ENCODE measurements at regions not wholly inside any gene's neighbourhood (a gene's known extent, or its start where the extent isn't known, plus 50 kb on each side); places are given as distances from the start of the nearest gene placed in this dataset.

GRCh38 chr3:104855702-104856101, 511.0 kb upstream of the ALCAM start:
- Mint-ChIP-seq H3K9me3 (no peaks in the 10 kb centered on the region), H3K36me3 (peaks cover 4% of the 10 kb centered on the region), H3K27ac (no peak overlapping the region), H3K27me3 (no peaks in the 10 kb centered on the region), H3K4me3 (no peak overlapping the region), H3K4me1 (ENCODE audit: low read depth in 2 of 2) (no peaks in the 10 kb centered on the region)
- DNase-seq (ENCODE audit: low spot score) (no peak), ATAC-seq (no peak)

- peaks cover 4% of the 10 kb centered on the region for H3K36me3 Mint-ChIP-seq
- DNase-seq (ENCODE audit: low spot score) (no peak), ATAC-seq (no peak)
- H3K9me3 Mint-ChIP-seq, result no peaks in the 10 kb centered on the region
- no peak overlapping the region for H3K27ac Mint-ChIP-seq
- no peaks in the 10 kb centered on the region for H3K4me1 Mint-ChIP-seq (ENCODE audit: low read depth in 2 of 2)
- no peaks in the 10 kb centered on the region for H3K27me3 Mint-ChIP-seq
- H3K4me3 Mint-ChIP-seq, result no peak overlapping the region
These were observed 510.0 kb upstream of the ALCAM start for GRCh38 chr3:104856741-104857140.

GRCh38 chr3:104868291-104868690, 498.4 kb upstream of the ALCAM start:
- ATAC-seq (no peak), DNase-seq (ENCODE audit: low spot score) (no peak)
- Mint-ChIP-seq H3K36me3 (no peaks in the 10 kb centered on the region), H3K4me1 (ENCODE audit: low read depth in 2 of 2) (no peaks in the 10 kb centered on the region), H3K9me3 (peaks cover 5% of the 10 kb centered on the region), H3K27ac (no peak overlapping the region), H3K4me3 (no peak overlapping the region), H3K27me3 (no peaks in the 10 kb centered on the region)

- H3K36me3 Mint-ChIP-seq, result no peaks in the 10 kb centered on the region
- DNase-seq (ENCODE audit: low spot score) (no peak), ATAC-seq (no peak)
- H3K4me3 Mint-ChIP-seq, result no peak overlapping the region
- H3K4me1 Mint-ChIP-seq (ENCODE audit: low read depth in 2 of 2), result no peaks in the 10 kb centered on the region
- no peaks in the 10 kb centered on the region for H3K27me3 Mint-ChIP-seq
- H3K9me3 Mint-ChIP-seq, result peaks cover 5% of the 10 kb centered on the region
- no peak overlapping the region for H3K27ac Mint-ChIP-seq
These were observed 496.4 kb upstream of the ALCAM start for GRCh38 chr3:104870276-104870675.

- H3K27me3 Mint-ChIP-seq, result no peaks in the 10 kb centered on the region
- H3K9me3 Mint-ChIP-seq, result peaks cover 7% of the 10 kb centered on the region
- H3K36me3 Mint-ChIP-seq, result no peaks in the 10 kb centered on the region
- ATAC-seq (no peak), DNase-seq (ENCODE audit: low spot score) (no peak)
- no peaks in the 10 kb centered on the region for H3K4me1 Mint-ChIP-seq (ENCODE audit: low read depth in 2 of 2)
- no peak overlapping the region for H3K27ac Mint-ChIP-seq
- no peak overlapping the region for H3K4me3 Mint-ChIP-seq
These were observed 493.4 kb upstream of the ALCAM start for GRCh38 chr3:104873331-104873730.

- H3K4me1 Mint-ChIP-seq (ENCODE audit: low read depth in 2 of 2), result no peaks in the 10 kb centered on the region
- H3K27me3 Mint-ChIP-seq, result no peaks in the 10 kb centered on the region
- ATAC-seq (no peak), DNase-seq (ENCODE audit: low spot score) (no peak)
- H3K36me3 Mint-ChIP-seq, result no peaks in the 10 kb centered on the region
- H3K9me3 Mint-ChIP-seq, result peaks cover 10% of the 10 kb centered on the region
- no peak overlapping the region for H3K27ac Mint-ChIP-seq
- H3K4me3 Mint-ChIP-seq, result no peak overlapping the region
These were observed 488.3 kb upstream of the ALCAM start for GRCh38 chr3:104878395-104878794.

- no peak for ATAC-seq
- Mint-ChIP-seq H3K36me3 (no peaks in the 10 kb centered on the region), H3K27me3 (no peaks in the 10 kb centered on the region), H3K27ac (no peak overlapping the region), H3K4me1 (ENCODE audit: low read depth in 2 of 2) (no peaks in the 10 kb centered on the region), H3K4me3 (no peak overlapping the region), H3K9me3 (peaks cover 10% of the 10 kb centered on the region)
- DNase-seq (ENCODE audit: low spot score), result no peak
These were observed 486.8 kb upstream of the ALCAM start for GRCh38 chr3:104879919-104880318.

- no peaks in the 10 kb centered on the region for H3K4me1 Mint-ChIP-seq (ENCODE audit: low read depth in 2 of 2)
- DNase-seq (ENCODE audit: low spot score) (no peak), ATAC-seq (no peak)
- H3K36me3 Mint-ChIP-seq, result no peaks in the 10 kb centered on the region
- no peak overlapping the region for H3K4me3 Mint-ChIP-seq
- H3K27me3 Mint-ChIP-seq, result no peaks in the 10 kb centered on the region
- peaks cover 5% of the 10 kb centered on the region for H3K9me3 Mint-ChIP-seq
- no peak overlapping the region for H3K27ac Mint-ChIP-seq
These were observed 481.4 kb upstream of the ALCAM start for GRCh38 chr3:104885214-104885814.

GRCh38 chr3:104886220-104886995, 480.3 kb upstream of the ALCAM start:
- DNase-seq (ENCODE audit: low spot score) (no peak), ATAC-seq (no peak)
- H3K4me3 Mint-ChIP-seq, result no peak overlapping the region
- H3K9me3 Mint-ChIP-seq, result peaks cover 8% of the 10 kb centered on the region
- H3K4me1 Mint-ChIP-seq (ENCODE audit: low read depth in 2 of 2), result no peaks in the 10 kb centered on the region
- no peaks in the 10 kb centered on the region for H3K36me3 Mint-ChIP-seq
- H3K27ac Mint-ChIP-seq, result no peak overlapping the region
- H3K27me3 Mint-ChIP-seq, result no peaks in the 10 kb centered on the region

GRCh38 chr3:104887069-104887468, 479.6 kb upstream of the ALCAM start:
- no peak overlapping the region for H3K27ac Mint-ChIP-seq
- H3K9me3 Mint-ChIP-seq, result peaks cover 8% of the 10 kb centered on the region
- no peaks in the 10 kb centered on the region for H3K27me3 Mint-ChIP-seq
- ATAC-seq (no peak), DNase-seq (ENCODE audit: low spot score) (no peak)
- no peaks in the 10 kb centered on the region for H3K4me1 Mint-ChIP-seq (ENCODE audit: low read depth in 2 of 2)
- no peak overlapping the region for H3K4me3 Mint-ChIP-seq
- H3K36me3 Mint-ChIP-seq, result no peaks in the 10 kb centered on the region

- Mint-ChIP-seq H3K4me1 (ENCODE audit: low read depth in 2 of 2) (no peaks in the 10 kb centered on the region), H3K9me3 (peaks cover 8% of the 10 kb centered on the region), H3K4me3 (no peak overlapping the region), H3K36me3 (no peaks in the 10 kb centered on the region), H3K27me3 (no peaks in the 10 kb centered on the region), H3K27ac (no peak overlapping the region)
- no peak for ATAC-seq
- DNase-seq (ENCODE audit: low spot score), result no peak
These were observed 479.1 kb upstream of the ALCAM start for GRCh38 chr3:104887619-104888018.

- H3K4me3 Mint-ChIP-seq, result no peak overlapping the region
- ATAC-seq (no peak), DNase-seq (ENCODE audit: low spot score) (no peak)
- peaks cover 8% of the 10 kb centered on the region for H3K9me3 Mint-ChIP-seq
- no peaks in the 10 kb centered on the region for H3K27me3 Mint-ChIP-seq
- no peak overlapping the region for H3K27ac Mint-ChIP-seq
- H3K36me3 Mint-ChIP-seq, result no peaks in the 10 kb centered on the region
- no peaks in the 10 kb centered on the region for H3K4me1 Mint-ChIP-seq (ENCODE audit: low read depth in 2 of 2)
These were observed 474.7 kb upstream of the ALCAM start for GRCh38 chr3:104892044-104892443.

- no peaks in the 10 kb centered on the region for H3K4me1 Mint-ChIP-seq (ENCODE audit: low read depth in 2 of 2)
These were observed 470.1 kb upstream of the ALCAM start for GRCh38 chr3:104896624-104897023.

GRCh38 chr3:104901396-104901795, 465.3 kb upstream of the ALCAM start:
- ATAC-seq, result no peak
- Mint-ChIP-seq H3K4me3 (no peak overlapping the region), H3K27me3 (no peaks in the 10 kb centered on the region), H3K27ac (no peak overlapping the region), H3K36me3 (no peaks in the 10 kb centered on the region), H3K9me3 (peaks cover 6% of the 10 kb centered on the region), H3K4me1 (ENCODE audit: low read depth in 2 of 2) (no peaks in the 10 kb centered on the region)
- no peak for DNase-seq (ENCODE audit: low spot score)

More at GRCh38 chr3:104896624-104897023, 470.1 kb upstream of the ALCAM start:
- Mint-ChIP-seq H3K4me3 (no peak overlapping the region), H3K9me3 (no peaks in the 10 kb centered on the region), H3K27ac (no peak overlapping the region), H3K27me3 (no peaks in the 10 kb centered on the region), H3K36me3 (no peaks in the 10 kb centered on the region)
- no peak for DNase-seq (ENCODE audit: low spot score)
- no peak for ATAC-seq

- Mint-ChIP-seq H3K36me3 (no peaks in the 10 kb centered on the region), H3K27ac (no peak overlapping the region), H3K4me1 (ENCODE audit: low read depth in 2 of 2) (no peaks in the 10 kb centered on the region), H3K9me3 (peaks cover 6% of the 10 kb centered on the region), H3K4me3 (no peak overlapping the region), H3K27me3 (no peaks in the 10 kb centered on the region)
- ATAC-seq (no peak), DNase-seq (ENCODE audit: low spot score) (no peak)
These were observed 463.6 kb upstream of the ALCAM start for GRCh38 chr3:104903064-104903463.
